Thoracic aorta (tissue), 2 donors: ENCODE measurements at regions not wholly inside any gene's neighbourhood (a gene's known extent, or its start where the extent isn't known, plus 50 kb on each side); places are given as distances from the start of the nearest gene placed in this dataset.
A peak's percentile ranks its signal among the peaks of the same experiment; 100 is the strongest.

ENCODE experiments used
- ATAC-seq: fragments of 150-250 bp; one replicate; pipeline ENCODE4 v1.8.0; 2017; ENCODE audit warnings: low read depth; ENCODE audit not compliant: insufficient number of reproducible peaks, low FRiP score
- DNase-seq: peaks from one replicate; pipeline ENCODE4 v3.0.0-alpha.2; 2020; ENCODE audit warnings: low spot score
- H3K27ac ChIP-seq, 2 donors: fragments of 200-600 bp; sonication (generic); 1 replicate in 1 of 2; 2 replicates in 1 of 2; pipeline ENCODE4 v1.5.1; 2016; ENCODE audit warnings: mild to moderate bottlenecking in 2 of 2, moderate library complexity in 2 of 2
- H3K27me3 ChIP-seq: fragments of 200-600 bp; sonication (generic); replicated peaks from 2 replicates; pipeline ENCODE4 v1.6.0; 2016; ENCODE audit warnings: mild to moderate bottlenecking; ENCODE audit not compliant: insufficient read depth
- H3K36me3 ChIP-seq: fragments of 200-600 bp; sonication (generic); one replicate; pipeline ENCODE4 v1.5.1; 2016
- H3K4me1 ChIP-seq, 2 donors: fragments of 200-600 bp; sonication (generic); 1 replicate in 1 of 2; 2 replicates in 1 of 2; pipeline versions ENCODE4 v1.5.1 to v1.6.0; 2016; ENCODE audit warnings: low read depth in 2 of 2, mild to moderate bottlenecking in 1 of 2; ENCODE audit not compliant: control insufficient read depth in 1 of 2
- H3K4me3 ChIP-seq: fragments of 200-600 bp; sonication (generic); 2 replicates; pipeline ENCODE4 v1.5.1; 2016; ENCODE audit warnings: mild to moderate bottlenecking
- H3K9me3 ChIP-seq: fragments of 200-600 bp; sonication (generic); 2 replicates; pipeline ENCODE4 v1.5.1; 2016
- TF ChIP-seq, protein P1 (sequence below): fragments of 200-600 bp; sonication (generic); IDR thresholded peaks from one replicate; pipeline ENCODE4 v1.5.1; 2019; ENCODE audit warnings: antibody characterized with exemption

DNA sequence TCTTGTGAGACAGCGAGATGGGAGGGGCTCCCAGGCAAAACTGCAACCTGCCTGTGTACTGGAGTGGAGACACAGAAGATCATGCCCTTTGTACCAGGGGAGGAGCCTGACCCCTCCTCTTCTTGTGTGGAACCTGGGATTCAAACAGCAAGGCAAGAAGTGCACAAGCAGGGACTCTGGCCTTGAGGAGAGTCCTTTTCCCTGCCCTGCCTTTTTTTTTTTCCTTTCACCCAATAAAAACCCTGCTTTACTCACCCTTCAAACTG, 251.8 kb upstream of the OPRM1 start:
- no peak for DNase-seq
- H3K27me3 ChIP-seq: no peaks in the 10 kb centered on the region
- TF ChIP-seq, protein P1, sequence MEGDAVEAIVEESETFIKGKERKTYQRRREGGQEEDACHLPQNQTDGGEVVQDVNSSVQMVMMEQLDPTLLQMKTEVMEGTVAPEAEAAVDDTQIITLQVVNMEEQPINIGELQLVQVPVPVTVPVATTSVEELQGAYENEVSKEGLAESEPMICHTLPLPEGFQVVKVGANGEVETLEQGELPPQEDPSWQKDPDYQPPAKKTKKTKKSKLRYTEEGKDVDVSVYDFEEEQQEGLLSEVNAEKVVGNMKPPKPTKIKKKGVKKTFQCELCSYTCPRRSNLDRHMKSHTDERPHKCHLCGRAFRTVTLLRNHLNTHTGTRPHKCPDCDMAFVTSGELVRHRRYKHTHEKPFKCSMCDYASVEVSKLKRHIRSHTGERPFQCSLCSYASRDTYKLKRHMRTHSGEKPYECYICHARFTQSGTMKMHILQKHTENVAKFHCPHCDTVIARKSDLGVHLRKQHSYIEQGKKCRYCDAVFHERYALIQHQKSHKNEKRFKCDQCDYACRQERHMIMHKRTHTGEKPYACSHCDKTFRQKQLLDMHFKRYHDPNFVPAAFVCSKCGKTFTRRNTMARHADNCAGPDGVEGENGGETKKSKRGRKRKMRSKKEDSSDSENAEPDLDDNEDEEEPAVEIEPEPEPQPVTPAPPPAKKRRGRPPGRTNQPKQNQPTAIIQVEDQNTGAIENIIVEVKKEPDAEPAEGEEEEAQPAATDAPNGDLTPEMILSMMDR: no peak
- no peak for ATAC-seq
- peak overlapping the region in 1 of 2 donors; percentile 37 for H3K27ac ChIP-seq
- H3K36me3 ChIP-seq: no peaks in the 10 kb centered on the region
- H3K4me1 ChIP-seq: peaks cover 23 to 51% of the 10 kb centered on the region in 2 donors
- no peak overlapping the region for H3K4me3 ChIP-seq
- no peaks in the 10 kb centered on the region for H3K9me3 ChIP-seq

DNA sequence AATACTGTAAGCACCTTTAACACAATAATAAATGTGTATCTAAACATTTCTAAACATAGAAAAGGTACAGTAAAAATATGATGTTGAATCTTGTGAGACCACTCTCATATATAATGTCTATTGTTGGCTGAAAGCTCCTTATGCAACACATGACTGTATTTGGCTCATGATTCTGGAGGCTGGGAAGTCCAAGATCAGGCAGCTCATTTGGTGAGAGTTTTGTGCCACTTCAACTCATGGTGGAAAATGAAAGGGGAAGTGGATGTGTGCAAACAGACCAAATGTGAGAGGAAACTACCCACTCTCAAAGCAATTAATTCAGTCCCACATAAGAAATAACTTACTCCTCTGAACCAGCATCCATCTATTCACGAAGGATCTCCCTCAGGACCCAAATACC, 257.7 kb upstream of the OPRM1 start:
- no peaks in the 10 kb centered on the region for H3K36me3 ChIP-seq

DNA sequence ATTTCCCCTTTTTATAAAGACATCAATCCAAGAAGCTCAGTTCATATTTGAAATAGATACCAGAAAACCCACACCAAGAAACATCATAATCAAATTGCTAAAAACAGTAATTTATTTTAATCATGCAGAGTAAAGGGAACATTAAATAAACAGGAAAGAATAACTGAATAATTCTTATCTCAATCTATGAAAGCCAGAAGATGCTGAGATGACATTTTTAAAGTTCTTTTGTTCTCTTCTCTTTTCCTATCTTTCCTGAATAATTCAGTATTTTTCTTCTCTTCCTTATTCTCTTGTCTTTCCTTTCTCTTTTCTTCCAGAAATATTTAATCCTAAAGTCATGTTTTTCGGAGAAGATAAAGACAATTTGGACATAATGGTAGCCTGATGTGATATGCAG, 259.0 kb upstream of the OPRM1 start:
- no peak for ATAC-seq

More for the DNA sequence above, 257.7 kb upstream of the OPRM1 start:
- ATAC-seq (no peak), DNase-seq (no peak)
- Histone ChIP-seq H3K9me3 (no peaks in the 10 kb centered on the region), H3K27ac (no peak overlapping the region), H3K4me3 (no peak overlapping the region), H3K4me1 (peaks cover 10 to 26% of the 10 kb centered on the region in 2 donors), H3K27me3 (no peaks in the 10 kb centered on the region)
- TF ChIP-seq, protein P1: no peak

DNA sequence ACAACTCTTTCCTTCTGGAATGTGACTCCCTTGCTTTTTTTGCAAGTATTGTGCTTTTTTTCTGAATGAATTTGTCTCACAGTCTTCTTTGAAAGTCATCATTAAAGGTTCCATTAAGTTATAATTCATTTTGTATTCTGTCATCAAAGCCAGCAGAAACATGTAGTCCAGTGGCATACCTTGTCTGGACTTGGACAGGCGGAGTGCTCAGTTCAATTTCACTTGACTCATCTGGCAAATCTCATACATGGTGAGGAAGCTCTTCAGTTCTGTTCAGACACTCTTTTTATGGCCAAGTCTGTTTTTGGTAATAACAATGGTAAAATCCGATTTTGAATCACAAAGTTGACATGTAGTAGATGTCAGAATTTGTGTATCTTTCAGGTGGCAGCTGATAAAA, 260.8 kb upstream of the OPRM1 start:
- no peak for DNase-seq
- Histone ChIP-seq H3K4me1 (peaks cover 3 to 20% of the 10 kb centered on the region in 2 donors), H3K9me3 (no peaks in the 10 kb centered on the region), H3K4me3 (no peak overlapping the region), H3K36me3 (no peaks in the 10 kb centered on the region), H3K27ac (no peak overlapping the region), H3K27me3 (no peaks in the 10 kb centered on the region)
- no peak for ATAC-seq
- TF ChIP-seq, protein P1: no peak

More for the DNA sequence above, 259.0 kb upstream of the OPRM1 start:
- no peak overlapping the region for H3K4me3 ChIP-seq
- DNase-seq: no peak
- no peaks in the 10 kb centered on the region for H3K9me3 ChIP-seq
- TF ChIP-seq, protein P1: no peak
- H3K4me1 ChIP-seq: peaks cover 7 to 26% of the 10 kb centered on the region in 2 donors
- H3K27me3 ChIP-seq: no peaks in the 10 kb centered on the region
- H3K36me3 ChIP-seq: no peaks in the 10 kb centered on the region
- H3K27ac ChIP-seq: no peak overlapping the region

DNA sequence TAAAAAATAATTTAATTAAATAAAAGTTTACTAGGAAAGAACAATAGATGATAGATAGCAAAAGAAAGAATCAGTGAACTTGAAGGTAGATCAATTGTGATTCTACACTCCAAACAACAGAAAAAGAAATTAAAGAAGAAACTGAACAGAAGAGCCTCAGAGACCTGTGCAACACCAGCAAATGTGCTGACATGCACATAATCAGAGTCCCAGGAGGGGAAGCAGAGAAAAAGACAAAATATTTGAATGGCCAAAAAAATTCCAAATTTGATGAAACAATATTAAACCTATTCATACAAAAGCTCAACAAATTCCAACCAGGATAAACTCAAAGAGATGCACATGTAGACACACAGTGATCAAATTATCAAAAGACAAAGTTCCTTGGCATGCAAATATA, 267.5 kb upstream of the OPRM1 start:
- Histone ChIP-seq H3K27ac (no peak overlapping the region), H3K4me3 (no peak overlapping the region), H3K36me3 (no peaks in the 10 kb centered on the region), H3K27me3 (no peaks in the 10 kb centered on the region), H3K9me3 (no peaks in the 10 kb centered on the region), H3K4me1 (peaks cover 0 to 12% of the 10 kb centered on the region in 2 donors)
- DNase-seq (no peak), ATAC-seq (no peak)
- TF ChIP-seq, protein P1: no peak
